H9 (cell line): ENCODE measurements at regions not wholly inside any gene's neighbourhood (a gene's known extent, or its start where the extent isn't known, plus 50 kb on each side); places are given as distances from the start of the nearest gene placed in this dataset.

Source experiments
- DNase-seq: peaks from one replicate; pipeline ENCODE4 v3.0.0-alpha.2; 2017
- H2AFZ ChIP-seq: one replicate; pipeline ENCODE4 v1.6.1; 2013; ENCODE audit warnings: mild to moderate bottlenecking, low read length, control low read depth, moderate library complexity
- H2AK5ac ChIP-seq: 2 replicates; pipeline ENCODE4 v1.6.1; 2013; ENCODE audit warnings: low read length, control low read depth, mixed read lengths; ENCODE audit not compliant: insufficient read length
- H2BK120ac ChIP-seq: one replicate; pipeline ENCODE4 v1.6.1; 2013; ENCODE audit warnings: low read depth, mild to moderate bottlenecking, low read length, control low read depth, inconsistent platforms; ENCODE audit not compliant: poor library complexity, severe bottlenecking
- H2BK12ac ChIP-seq: 2 replicates; pipeline ENCODE4 v1.6.1; 2013; ENCODE audit warnings: low read length, control low read depth, mixed read lengths, low read depth; ENCODE audit not compliant: insufficient read length
- H2BK15ac ChIP-seq: 2 replicates; pipeline ENCODE4 v1.6.1; 2013; ENCODE audit warnings: low read depth, low read length, control low read depth
- H2BK20ac ChIP-seq: one replicate; pipeline ENCODE4 v1.6.1; 2013; ENCODE audit warnings: low read depth, mild to moderate bottlenecking, low read length, control low read depth, inconsistent platforms; ENCODE audit not compliant: poor library complexity, severe bottlenecking
- H2BK5ac ChIP-seq: 2 replicates; pipeline ENCODE4 v1.6.1; 2013; ENCODE audit warnings: low read length, control low read depth, mixed read lengths; ENCODE audit not compliant: insufficient read length
- H3K14ac ChIP-seq: 2 replicates; pipeline ENCODE4 v1.6.1; 2013; ENCODE audit warnings: low read length, control low read depth; ENCODE audit not compliant: insufficient read depth
- H3K18ac ChIP-seq: 2 replicates; pipeline ENCODE4 v1.6.1; 2013; ENCODE audit warnings: low read depth, mild to moderate bottlenecking, mixed read lengths, low read length, control low read depth; ENCODE audit not compliant: insufficient read length
- H3K23ac ChIP-seq: 2 replicates; pipeline ENCODE4 v1.6.1; 2013; ENCODE audit warnings: low read length, control low read depth, mixed read lengths, low read depth; ENCODE audit not compliant: insufficient read length
- H3K23me2 ChIP-seq: 2 replicates; pipeline ENCODE4 v1.6.1; 2013; ENCODE audit warnings: low read depth, mild to moderate bottlenecking, mixed read lengths, low read length, control low read depth; ENCODE audit not compliant: insufficient read length, poor library complexity, severe bottlenecking
- H3K27ac ChIP-seq: 2 replicates; pipeline ENCODE4 v1.5.1; 2013; ENCODE audit warnings: low read length, control low read depth, mixed read lengths, low read depth; ENCODE audit not compliant: insufficient read length
- H3K27me3 ChIP-seq: 2 replicates; pipeline ENCODE4 v1.6.1; 2013; ENCODE audit warnings: low read length, control low read depth, inconsistent platforms; ENCODE audit not compliant: insufficient read depth
- H3K4ac ChIP-seq: 2 replicates; pipeline ENCODE4 v1.6.1; 2013; ENCODE audit warnings: low read depth, mild to moderate bottlenecking, control low read depth, inconsistent platforms, low read length, moderate library complexity
- H3K4me1 ChIP-seq: 2 replicates; pipeline ENCODE4 v1.6.1; 2013; ENCODE audit warnings: low read length, control low read depth, inconsistent platforms; ENCODE audit not compliant: insufficient read depth
- H3K4me2 ChIP-seq: 2 replicates; pipeline ENCODE4 v1.6.1; 2013; ENCODE audit warnings: low read length, control low read depth, mixed read lengths; ENCODE audit not compliant: insufficient read length, insufficient read depth
- H3K56ac ChIP-seq: 2 replicates; pipeline ENCODE4 v1.6.1; 2013; ENCODE audit warnings: low read depth, mild to moderate bottlenecking, mixed read lengths, low read length, control low read depth; ENCODE audit not compliant: insufficient read length
- H3K79me1 ChIP-seq: 2 replicates; pipeline ENCODE4 v1.6.1; 2013; ENCODE audit warnings: low read depth, mild to moderate bottlenecking, moderate library complexity, low read length, control low read depth, inconsistent platforms; ENCODE audit not compliant: insufficient read depth, poor library complexity, severe bottlenecking
- H3K79me2 ChIP-seq: 2 replicates; pipeline ENCODE4 v1.6.1; 2013; ENCODE audit warnings: low read length, control low read depth, inconsistent platforms; ENCODE audit not compliant: insufficient read depth
- H3K9ac ChIP-seq: 2 replicates; pipeline ENCODE4 v1.6.1; 2013; ENCODE audit warnings: low read length, control low read depth, mixed read lengths; ENCODE audit not compliant: insufficient read length; ENCODE audit errors: extremely low read depth
- H3K9me3 ChIP-seq: one replicate; pipeline ENCODE4 v1.6.1; 2013; ENCODE audit warnings: low read depth, low read length, inconsistent platforms; ENCODE audit not compliant: control insufficient read depth
- H3T11ph ChIP-seq: one replicate; pipeline ENCODE4 v1.6.1; 2013; ENCODE audit warnings: mild to moderate bottlenecking, low read length, control low read depth, inconsistent platforms
- H4K20me1 ChIP-seq: one replicate; pipeline ENCODE4 v1.6.1; 2013; ENCODE audit not compliant: control insufficient read depth, insufficient read length, insufficient read depth
- H4K5ac ChIP-seq: 2 replicates; pipeline ENCODE4 v1.6.1; 2013; ENCODE audit warnings: low read depth, mild to moderate bottlenecking, mixed read lengths, low read length, control low read depth; ENCODE audit not compliant: insufficient read length
- H4K8ac ChIP-seq: replicated peaks from 2 replicates; pipeline ENCODE4 v1.6.1; 2013; ENCODE audit warnings: low read length, control low read depth, mixed read lengths, low read depth; ENCODE audit not compliant: insufficient read length
- H4K91ac ChIP-seq: 2 replicates; pipeline ENCODE4 v1.6.1; 2013; ENCODE audit warnings: low read depth, mild to moderate bottlenecking, moderate library complexity, mixed read lengths, low read length, control low read depth; ENCODE audit not compliant: insufficient read length
- H3K27ac Mint-ChIP-seq, 3 experiments: 2 replicates in 2 of 3; 3 replicates in 1 of 3; pipeline ENCODE4 v1.8.0; 2020 to 2021; ENCODE audit warnings: mixed read lengths in 3 of 3, mild to moderate bottlenecking in 1 of 3, moderate library complexity in 1 of 3
- H3K27me3 Mint-ChIP-seq: 2 replicates; pipeline ENCODE4 v1.8.0; 2021; ENCODE audit warnings: low read depth, mild to moderate bottlenecking, moderate library complexity, mixed read lengths
- H3K36me3 Mint-ChIP-seq, 3 experiments: 2 replicates in 2 of 3; 3 replicates in 1 of 3; pipeline ENCODE4 v1.8.0; 2020 to 2021; ENCODE audit warnings: low read depth in 3 of 3, mixed read lengths in 3 of 3; ENCODE audit not compliant: insufficient read depth in 1 of 3
- H3K4me1 Mint-ChIP-seq, 2 experiments: 2 replicates each; pipeline ENCODE4 v1.8.0; 2020; ENCODE audit warnings: mixed read lengths in 2 of 2
- H3K4me3 Mint-ChIP-seq, 2 experiments: 2 replicates in 1 of 2; 3 replicates in 1 of 2; pipeline ENCODE4 v1.8.0; 2020 to 2021; ENCODE audit warnings: mild to moderate bottlenecking in 2 of 2, mixed read lengths in 2 of 2, moderate library complexity in 1 of 2
- H3K9me3 Mint-ChIP-seq, 2 experiments: 2 replicates in 1 of 2; 3 replicates in 1 of 2; pipeline ENCODE4 v1.8.0; 2020; ENCODE audit warnings: mild to moderate bottlenecking in 2 of 2, mixed read lengths in 2 of 2, moderate library complexity in 1 of 2
- CTCF ChIP-seq: fragments of 200-600 bp; sonication (generic); conservative IDR thresholded peaks from 3 replicates; pipeline ENCODE4 v1.8.0; 2021; ENCODE audit warnings: antibody characterized with exemption, mild to moderate bottlenecking
- WGBS: extraction: QIAGEN DNeasy Blood & Tissue Kit; methylation state at CpG from one replicate; pipeline ENCODE4 v1.1.7; 2013; ENCODE audit warnings: missing lambda C conversion rate, low lambda C conversion rate, mixed read lengths; ENCODE audit not compliant: insufficient read length; ENCODE audit errors: extremely low coverage; 5-methylcytosine and 5-hydroxymethylcytosine counted together

- H3K23ac ChIP-seq: no peak overlapping the region
- no peaks in the 10 kb centered on the region for H3K27me3 Mint-ChIP-seq
- peak overlapping the region in 1 of 2 experiments; percentile 4; a peak in 2 of 5 replicates for H3K4me3 Mint-ChIP-seq
- no peak overlapping the region for H2AFZ ChIP-seq
- no peaks in the 10 kb centered on the region for H3K23me2 ChIP-seq
- no peak for TF ChIP-seq CTCF
- H3T11ph ChIP-seq: no peak overlapping the region
- H3K56ac ChIP-seq: no peak overlapping the region
- no peaks in the 10 kb centered on the region for H3K79me1 ChIP-seq
- H2BK5ac ChIP-seq: no peak overlapping the region
- peaks cover 2 to 3% of the 10 kb centered on the region in 2 experiments; a peak in 3 of 5 replicates for H3K9me3 Mint-ChIP-seq
- no peaks in the 10 kb centered on the region for H3K79me2 ChIP-seq
- peaks cover 2% of the 10 kb centered on the region; the same call in 1 of the 2 replicates for H3K4me1 ChIP-seq
- H4K8ac ChIP-seq: no peak overlapping the region
- no peaks in the 10 kb centered on the region for H4K20me1 ChIP-seq
- no peak overlapping the region for H2BK12ac ChIP-seq
- no peak overlapping the region for H3K27ac ChIP-seq
- H3K36me3 Mint-ChIP-seq: no peaks in the 10 kb centered on the region
- no peak overlapping the region for H2BK120ac ChIP-seq
- H3K27me3 ChIP-seq: no peaks in the 10 kb centered on the region
- no peak overlapping the region for H4K91ac ChIP-seq
- no peak overlapping the region for H3K14ac ChIP-seq
- no peak overlapping the region for H2BK15ac ChIP-seq
- H4K5ac ChIP-seq: no peak overlapping the region
- peaks cover 16 to 17% of the 10 kb centered on the region in 2 experiments for H3K4me1 Mint-ChIP-seq
- no peak for DNase-seq
- no CpG with 5 or more reads among the region's 4 CpGs for WGBS
- H3K27ac Mint-ChIP-seq: peak overlapping the region; percentile 13 to 87 (median 78); a peak in 4 of 7 replicates
- H3K4ac ChIP-seq: no peak overlapping the region
- H3K9me3 ChIP-seq: no peaks in the 10 kb centered on the region
- no peak overlapping the region for H3K9ac ChIP-seq
- no peak overlapping the region for H2BK20ac ChIP-seq
- no peak overlapping the region for H3K18ac ChIP-seq
- H2AK5ac ChIP-seq: no peak overlapping the region
- peak overlapping the region; percentile 38 for H3K4me2 ChIP-seq
Measured at GRCh38 chr12:24591079-24591626, 357.7 kb downstream of the BCAT1 start.
